ENCODE measurements at regions not wholly inside any gene's neighbourhood (a gene's known extent, or its start where the extent isn't known, plus 50 kb on each side); places are given as distances from the start of the nearest gene placed in this dataset.

GRCh38 chr2:3094999-3095958, 282.3 kb downstream of the EIPR1 start:
- Histone ChIP-seq H3K79me2 (ENCODE audit: insufficient read depth) (no peaks in the 10 kb centered on the region), H3K4me3 (ENCODE audit: low read depth in 2 of 2, low read length in 1 of 2) (no peak overlapping the region), H3K4me2 (no peak overlapping the region), H3K27me3 (ENCODE audit: insufficient read depth) (no peaks in the 10 kb centered on the region), H3K9me3 (0 out of 2 replicates have a peak, but pooled peaks cover 6% of the 10 kb centered on the region), H3K36me3 (replicated peaks in 1 of 2; ENCODE audit: control insufficient read depth in 1 of 2, insufficient read depth in 2 of 2, low read length in 1 of 2) (no peaks in the 10 kb centered on the region), H3K4me1 (ENCODE audit: control insufficient read depth in 1 of 2, insufficient read depth in 2 of 2, low read depth in 1 of 2, low read length in 1 of 2) (peaks cover 0 to 31% of the 10 kb centered on the region in 2 experiments; a peak in 2 of 4 replicates), H3F3A (replicated peaks; ENCODE audit: insufficient read depth) (no peaks in the 10 kb centered on the region), H3K27ac (ENCODE audit: low read depth in 2 of 2, low read length in 1 of 2) (peak overlapping the region in 1 of 2 experiments; percentile 51; a peak in 1 of 4 replicates), H3K9me2 (no peaks in the 10 kb centered on the region), H4K20me1 (ENCODE audit: insufficient read depth) (no peaks in the 10 kb centered on the region), H2AFZ (ENCODE audit: low read depth) (no peak overlapping the region), H3K9ac (no peak overlapping the region)
- ChIA-PET POLR2A (interaction anchor here (1.5 kb wide), 1 partner anchor 248 kb away, joined by 3 read pairs; no protein-coding TSS in a partner anchor), CTCF (interaction anchor here (1.0 kb wide), 1 partner anchor 23 kb away, joined by 3 read pairs; no protein-coding TSS in a partner anchor)
- WGBS (ENCODE audit: low lambda C conversion rate), result 54% methylated on average over 14 of the region's 14 CpGs
- no peak for DNase-seq
- TF ChIP-seq GATA2 (CRISPR knock-in tag; IDR thresholded peaks at IDR 0.05) (no peak), CHD2 (IDR thresholded peaks at IDR 0.05; ENCODE audit: low read length, partially characterized antibody) (no peak), RAD21 (IDR thresholded peaks at IDR 0.05; ENCODE audit: low read length) (no peak), NFIC (IDR thresholded peaks at IDR 0.05; ENCODE audit: borderline replicate concordance) (no peak)
- TF ChIP-seq, protein P1, sequence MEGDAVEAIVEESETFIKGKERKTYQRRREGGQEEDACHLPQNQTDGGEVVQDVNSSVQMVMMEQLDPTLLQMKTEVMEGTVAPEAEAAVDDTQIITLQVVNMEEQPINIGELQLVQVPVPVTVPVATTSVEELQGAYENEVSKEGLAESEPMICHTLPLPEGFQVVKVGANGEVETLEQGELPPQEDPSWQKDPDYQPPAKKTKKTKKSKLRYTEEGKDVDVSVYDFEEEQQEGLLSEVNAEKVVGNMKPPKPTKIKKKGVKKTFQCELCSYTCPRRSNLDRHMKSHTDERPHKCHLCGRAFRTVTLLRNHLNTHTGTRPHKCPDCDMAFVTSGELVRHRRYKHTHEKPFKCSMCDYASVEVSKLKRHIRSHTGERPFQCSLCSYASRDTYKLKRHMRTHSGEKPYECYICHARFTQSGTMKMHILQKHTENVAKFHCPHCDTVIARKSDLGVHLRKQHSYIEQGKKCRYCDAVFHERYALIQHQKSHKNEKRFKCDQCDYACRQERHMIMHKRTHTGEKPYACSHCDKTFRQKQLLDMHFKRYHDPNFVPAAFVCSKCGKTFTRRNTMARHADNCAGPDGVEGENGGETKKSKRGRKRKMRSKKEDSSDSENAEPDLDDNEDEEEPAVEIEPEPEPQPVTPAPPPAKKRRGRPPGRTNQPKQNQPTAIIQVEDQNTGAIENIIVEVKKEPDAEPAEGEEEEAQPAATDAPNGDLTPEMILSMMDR (IDR thresholded peaks at IDR 0.05), result no peak

- Histone ChIP-seq H3K27me3 (ENCODE audit: insufficient read depth) (no peaks in the 10 kb centered on the region), H3F3A (replicated peaks; ENCODE audit: insufficient read depth) (no peaks in the 10 kb centered on the region), H2AFZ (ENCODE audit: low read depth) (no peak overlapping the region), H3K4me1 (ENCODE audit: control insufficient read depth in 1 of 2, insufficient read depth in 2 of 2, low read depth in 1 of 2, low read length in 1 of 2) (peaks cover 0 to 22% of the 10 kb centered on the region in 2 experiments; a peak in 2 of 4 replicates), H3K9me2 (no peaks in the 10 kb centered on the region), H3K9ac (no peak overlapping the region), H3K9me3 (peaks cover 9% of the 10 kb centered on the region; the same call in 1 of the 2 replicates), H3K36me3 (replicated peaks in 1 of 2; ENCODE audit: control insufficient read depth in 1 of 2, insufficient read depth in 2 of 2, low read length in 1 of 2) (no peaks in the 10 kb centered on the region), H4K20me1 (ENCODE audit: insufficient read depth) (no peaks in the 10 kb centered on the region), H3K79me2 (ENCODE audit: insufficient read depth) (no peaks in the 10 kb centered on the region), H3K4me2 (no peak overlapping the region), H3K4me3 (ENCODE audit: low read depth in 2 of 2, low read length in 1 of 2) (no peak overlapping the region), H3K27ac (ENCODE audit: low read depth in 2 of 2, low read length in 1 of 2) (no peak overlapping the region)
- DNase-seq, result no peak
- 11% methylated on average over 1 of the region's 1 CpG for WGBS (ENCODE audit: low lambda C conversion rate)
- ChIA-PET POLR2A (no interaction called here), CTCF (no interaction called here)
- TF ChIP-seq RCOR1 (IDR thresholded peaks at IDR 0.05; ENCODE audit: low read length) (no peak), YY1 (IDR thresholded peaks at IDR 0.05; ENCODE audit: low read depth) (no peak), SIN3A (IDR thresholded peaks at IDR 0.05; ENCODE audit: borderline replicate concordance, low read depth, low read length) (no peak), FOXM1 (IDR thresholded peaks at IDR 0.05; ENCODE audit: low read depth) (no peak), POLR2AphosphoS5 (IDR thresholded peaks at IDR 0.05; ENCODE audit: low read depth, low read length) (no peak)
- TF ChIP-seq, protein P2, sequence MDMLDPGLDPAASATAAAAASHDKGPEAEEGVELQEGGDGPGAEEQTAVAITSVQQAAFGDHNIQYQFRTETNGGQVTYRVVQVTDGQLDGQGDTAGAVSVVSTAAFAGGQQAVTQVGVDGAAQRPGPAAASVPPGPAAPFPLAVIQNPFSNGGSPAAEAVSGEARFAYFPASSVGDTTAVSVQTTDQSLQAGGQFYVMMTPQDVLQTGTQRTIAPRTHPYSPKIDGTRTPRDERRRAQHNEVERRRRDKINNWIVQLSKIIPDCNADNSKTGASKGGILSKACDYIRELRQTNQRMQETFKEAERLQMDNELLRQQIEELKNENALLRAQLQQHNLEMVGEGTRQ (IDR thresholded peaks at IDR 0.05; ENCODE audit: borderline replicate concordance, low read depth, low read length), result no peak
These were observed 283.3 kb downstream of the EIPR1 start for GRCh38 chr2:3094318-3094717.
